Heart right ventricle (tissue), 16 donors: ENCODE measurements at regions not wholly inside any gene's neighbourhood (a gene's known extent, or its start where the extent isn't known, plus 50 kb on each side); places are given as distances from the start of the nearest gene placed in this dataset.

ENCODE experiments used
- ATAC-seq, 8 donors: fragments of 200-7000 bp; cut with Tn5 transposase; one replicate each; pipeline ENCODE4 v1.9.1; 2020; ENCODE audit warnings: mild to moderate bottlenecking in 8 of 8, moderate library complexity in 8 of 8, moderate number of reproducible peaks in 1 of 8
- DNase-seq, 2 donors: peaks; one replicate each; pipeline ENCODE4 v3.0.0-alpha.2; 2020
- H3K27ac ChIP-seq, 10 donors: fragments of 200-600 bp; sonication (generic) in 2 of 10; one replicate each; pipeline versions ENCODE4 v1.5.0 to v1.8.0; 2020 to 2022; ENCODE audit warnings: mild to moderate bottlenecking in 3 of 10
- H3K27me3 ChIP-seq, 7 donors: fragments of 200-600 bp; one replicate each; pipeline ENCODE4 v1.8.0; 2021 to 2022; ENCODE audit warnings: mild to moderate bottlenecking in 2 of 7
- H3K36me3 ChIP-seq, 9 donors: fragments of 200-600 bp; sonication (generic) in 1 of 9; one replicate each; pipeline versions ENCODE4 v1.5.0 to v1.8.0; 2020 to 2022; ENCODE audit warnings: mild to moderate bottlenecking in 2 of 9
- H3K4me1 ChIP-seq, 9 donors: fragments of 200-600 bp; sonication (generic) in 1 of 9; one replicate each; pipeline versions ENCODE4 v1.5.0 to v1.8.0; 2020 to 2022; ENCODE audit warnings: mild to moderate bottlenecking in 4 of 9
- H3K4me3 ChIP-seq, 10 donors: fragments of 200-600 bp; sonication (generic) in 2 of 10; one replicate each; pipeline versions ENCODE4 v1.5.0 to v1.8.0; 2020 to 2022; ENCODE audit warnings: mild to moderate bottlenecking in 7 of 10, moderate library complexity in 2 of 10
- H3K9me3 ChIP-seq, 11 donors: fragments of 200-600 bp in 10 of 11; sonication (generic) in 2 of 11; one replicate each; pipeline versions ENCODE4 v1.5.0 to v1.8.0; 2013 to 2022; ENCODE audit warnings: mild to moderate bottlenecking in 2 of 11, control low read depth in 1 of 11, moderate library complexity in 1 of 11
- WGBS, 2 donors: extraction: QIAGEN DNeasy Blood & Tissue Kit; methylation state at CpG; one replicate each; pipeline ENCODE4 v1.1.7; 2013; ENCODE audit warnings: inconsistent platforms in 1 of 2; 5-methylcytosine and 5-hydroxymethylcytosine counted together
- intact Hi-C, 10 donors: fragments of 100-400 bp; cut with DNase I; formaldehyde crosslinking; loops; one replicate each; pipeline versions ENCODE4 v1.11.1 to v1.14.2; 2022
- TF ChIP-seq, protein P1 (sequence below), 9 donors: fragments of 200-600 bp; sonication (generic) in 2 of 9; IDR thresholded peaks; one replicate each; pipeline versions ENCODE4 v1.5.0 to v1.8.0; 2021 to 2022; ENCODE audit warnings: antibody characterized with exemption in 9 of 9, mild to moderate bottlenecking in 5 of 9, moderate library complexity in 1 of 9
- donor health status: Arrhythmogenic right ventricular cardiomyopathy.
- donor health status: ischemic (EF 13 %, LVEDD 7.1; RV severe dilation, severe dysfunction).
- donor health status: healthy with polysubstance abuse.
- donor health status: DM: no; HTN: yes; CAD: no.
- donor health status: DM: no; HTN: no; CAD: no.
- donor health status: ischemic (EF 25% LVEDD 6.9; RV normal size, moderate dysfunction).
- donor health status: ischemic (EF 25% LVEDD 5.7; RV mildly dilated, moderate dysfunction).
- donor health status: healthy.
- donor health status: DM: yes; HTN: yes; CAD: no.
- donor health status: Ischemic cardiomyopathy.
- donor health status: ischemic (EF 35%, LVEDD 5.7; RV mildly dilated, moderate dysfunction).
- donor health status: nonischemic (EF 11% LVEDD 7.7; RV severe dilation, severe dysfunction).
- donor health status: DM: yes; HTN: yes; CAD: no.
- donor health status: PGD.
- donor health status: ischemic (EF 29% LVEDD 5.4; RV normal size, mild dysfunction).
- donor health status: nonischemic (EF 23%, LVEDD 6.1; RV moderate dilation, normal function).

GRCh38 chr6:156260815-156261214, 516.4 kb upstream of the ARID1B start:
- TF ChIP-seq, protein P1, sequence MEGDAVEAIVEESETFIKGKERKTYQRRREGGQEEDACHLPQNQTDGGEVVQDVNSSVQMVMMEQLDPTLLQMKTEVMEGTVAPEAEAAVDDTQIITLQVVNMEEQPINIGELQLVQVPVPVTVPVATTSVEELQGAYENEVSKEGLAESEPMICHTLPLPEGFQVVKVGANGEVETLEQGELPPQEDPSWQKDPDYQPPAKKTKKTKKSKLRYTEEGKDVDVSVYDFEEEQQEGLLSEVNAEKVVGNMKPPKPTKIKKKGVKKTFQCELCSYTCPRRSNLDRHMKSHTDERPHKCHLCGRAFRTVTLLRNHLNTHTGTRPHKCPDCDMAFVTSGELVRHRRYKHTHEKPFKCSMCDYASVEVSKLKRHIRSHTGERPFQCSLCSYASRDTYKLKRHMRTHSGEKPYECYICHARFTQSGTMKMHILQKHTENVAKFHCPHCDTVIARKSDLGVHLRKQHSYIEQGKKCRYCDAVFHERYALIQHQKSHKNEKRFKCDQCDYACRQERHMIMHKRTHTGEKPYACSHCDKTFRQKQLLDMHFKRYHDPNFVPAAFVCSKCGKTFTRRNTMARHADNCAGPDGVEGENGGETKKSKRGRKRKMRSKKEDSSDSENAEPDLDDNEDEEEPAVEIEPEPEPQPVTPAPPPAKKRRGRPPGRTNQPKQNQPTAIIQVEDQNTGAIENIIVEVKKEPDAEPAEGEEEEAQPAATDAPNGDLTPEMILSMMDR (IDR thresholded peaks at IDR 0.05), result no peak
- intact Hi-C loops, result no loop called here
- 78 to 93% methylated on average over 3 of the region's 3 CpGs for WGBS, 2 donors
- Histone ChIP-seq H3K9me3 (peaks cover 0 to 4% (median 0%) of the 10 kb centered on the region in 11 donors), H3K36me3 (no peaks in the 10 kb centered on the region), H3K4me3 (no peak overlapping the region), H3K4me1 (no peaks in the 10 kb centered on the region), H3K27ac (no peak overlapping the region), H3K27me3 (no peaks in the 10 kb centered on the region)
- ATAC-seq, result no peak
- no peak for DNase-seq

GRCh38 chr6:156258981-156259380, 518.2 kb upstream of the ARID1B start:
- Histone ChIP-seq H3K36me3 (no peaks in the 10 kb centered on the region), H3K27me3 (no peaks in the 10 kb centered on the region), H3K4me1 (no peaks in the 10 kb centered on the region), H3K27ac (no peak overlapping the region), H3K4me3 (no peak overlapping the region), H3K9me3 (no peaks in the 10 kb centered on the region)
- intact Hi-C loops, result no loop called here
- TF ChIP-seq, protein P1 (IDR thresholded peaks at IDR 0.05), result no peak
- WGBS, 2 donors, result 75 to 92% methylated on average over 3 of the region's 3 CpGs
- DNase-seq (no peak), ATAC-seq (no peak)

DNA sequence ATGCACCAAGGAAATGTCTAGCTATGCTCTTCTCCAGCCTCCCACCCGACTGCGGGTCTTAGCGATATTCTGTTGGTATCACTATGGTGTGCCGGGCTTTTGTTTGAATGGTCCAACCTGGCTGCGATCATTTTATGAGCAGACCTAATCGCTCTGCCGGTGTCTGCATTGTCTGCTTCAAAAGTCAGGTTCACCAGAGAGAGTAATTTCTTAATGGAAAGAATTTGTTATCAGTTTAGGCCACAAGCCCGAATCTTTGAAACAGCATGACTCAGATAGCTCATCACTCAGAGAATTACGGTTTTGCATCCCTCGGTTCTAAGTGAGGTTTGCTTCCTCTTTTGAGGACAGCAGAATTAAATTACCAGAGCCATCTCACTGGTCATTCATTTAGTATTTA, 521.0 kb upstream of the ARID1B start:
- intact Hi-C loops, result no loop called here
- Histone ChIP-seq H3K4me1 (no peaks in the 10 kb centered on the region), H3K27me3 (no peaks in the 10 kb centered on the region), H3K27ac (no peak overlapping the region), H3K36me3 (no peaks in the 10 kb centered on the region), H3K9me3 (no peaks in the 10 kb centered on the region), H3K4me3 (no peak overlapping the region)
- no peak for ATAC-seq
- no peak for DNase-seq
- TF ChIP-seq, protein P1 (IDR thresholded peaks at IDR 0.05), result no peak
- 85 to 88% methylated on average over 10 of the region's 10 CpGs for WGBS, 2 donors

- TF ChIP-seq, protein P1 (IDR thresholded peaks at IDR 0.05), result no peak
- Histone ChIP-seq H3K4me3 (no peak overlapping the region), H3K36me3 (no peaks in the 10 kb centered on the region), H3K27me3 (no peaks in the 10 kb centered on the region), H3K27ac (no peak overlapping the region), H3K9me3 (no peaks in the 10 kb centered on the region), H3K4me1 (no peaks in the 10 kb centered on the region)
- 92 to 95% methylated on average over 5 of the region's 5 CpGs for WGBS, 2 donors
- no peak for ATAC-seq
- DNase-seq, result no peak
- intact Hi-C loops, result no loop called here
Measured at GRCh38 chr6:156254240-156254639, 522.9 kb upstream of the ARID1B start.

DNA sequence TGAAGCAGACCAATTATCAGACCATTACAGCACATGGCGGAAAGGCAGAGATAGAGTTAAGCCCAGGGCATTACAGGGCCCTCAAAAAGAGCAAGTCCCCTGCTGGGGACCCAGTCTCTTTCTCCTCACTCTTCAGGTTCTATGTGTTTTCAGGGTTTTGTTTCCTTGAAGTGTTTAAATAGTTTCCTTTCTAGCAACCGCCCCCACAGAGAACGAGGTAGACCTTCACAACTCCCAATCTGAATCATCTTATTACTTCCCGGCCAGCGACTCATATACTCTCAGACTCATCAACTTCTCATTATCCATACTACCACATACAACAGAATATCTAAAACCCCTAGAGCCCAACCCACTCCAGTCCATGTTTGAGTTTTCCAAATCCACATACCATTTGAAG, 526.6 kb upstream of the ARID1B start:
- Histone ChIP-seq H3K27me3 (no peaks in the 10 kb centered on the region), H3K27ac (no peak overlapping the region), H3K4me3 (no peak overlapping the region), H3K36me3 (no peaks in the 10 kb centered on the region), H3K9me3 (no peaks in the 10 kb centered on the region), H3K4me1 (no peaks in the 10 kb centered on the region)
- no peak for ATAC-seq
- intact Hi-C loops, result no loop called here
- TF ChIP-seq, protein P1 (IDR thresholded peaks at IDR 0.05), result no peak
- DNase-seq, result no peak
- WGBS, 2 donors, result 82 to 86% methylated on average over 5 of the region's 5 CpGs
